Osteoblast (primary cell): ENCODE measurements at regions not wholly inside any gene's neighbourhood (a gene's known extent, or its start where the extent isn't known, plus 50 kb on each side); places are given as distances from the start of the nearest gene placed in this dataset.

Source experiments
- DNase-seq: peaks from one replicate; pipeline ENCODE4 v3.0.0; 2011; ENCODE audit warnings: low spot score, mixed read lengths; ENCODE audit not compliant: insufficient read length; ENCODE audit errors: missing footprints
- H2AFZ ChIP-seq: 2 replicates; pipeline ENCODE4 v1.6.0; 2011; ENCODE audit warnings: mild to moderate bottlenecking, low read length
- H3K27ac ChIP-seq: 2 replicates; pipeline ENCODE4 v1.5.1; 2011; ENCODE audit warnings: mild to moderate bottlenecking, low read depth, low read length, moderate library complexity
- H3K27me3 ChIP-seq: 2 replicates; pipeline ENCODE4 v1.6.0; 2012; ENCODE audit warnings: mild to moderate bottlenecking, control low read depth, inconsistent platforms, low read length, moderate library complexity; ENCODE audit not compliant: insufficient read depth
- H3K36me3 ChIP-seq: 2 replicates; pipeline ENCODE4 v1.5.1; 2011; ENCODE audit warnings: mild to moderate bottlenecking, low read length, control low read depth, moderate library complexity; ENCODE audit not compliant: insufficient read depth
- H3K4me1 ChIP-seq: 2 replicates; pipeline ENCODE4 v1.5.1; 2011; ENCODE audit warnings: mild to moderate bottlenecking, low read length, control low read depth, moderate library complexity; ENCODE audit not compliant: insufficient read depth
- H3K4me2 ChIP-seq: 2 replicates; pipeline ENCODE4 v1.6.0; 2011; ENCODE audit warnings: mild to moderate bottlenecking, low read length; ENCODE audit not compliant: insufficient read depth
- H3K4me3 ChIP-seq: fragments of 200-600 bp; sonication (generic); 3 replicates; pipeline ENCODE4 v1.5.1; 2012; ENCODE audit warnings: mild to moderate bottlenecking, low read length, inconsistent platforms; ENCODE audit not compliant: insufficient read depth
- H3K79me2 ChIP-seq: 2 replicates; pipeline ENCODE4 v1.6.0; 2012; ENCODE audit warnings: mild to moderate bottlenecking, low read length, control low read depth, inconsistent platforms; ENCODE audit not compliant: insufficient read depth
- H3K9me3 ChIP-seq: 2 replicates; pipeline ENCODE4 v1.5.1; 2011; ENCODE audit warnings: low read depth, low read length, control low read depth
- H4K20me1 ChIP-seq: 2 replicates; pipeline ENCODE4 v1.6.0; 2012; ENCODE audit warnings: mild to moderate bottlenecking, low read length, control low read depth; ENCODE audit not compliant: insufficient read depth
- TF ChIP-seq, protein P1 (sequence below): IDR thresholded peaks from 2 replicates; pipeline ENCODE4 v1.5.1; 2011; ENCODE audit warnings: mild to moderate bottlenecking, low read depth, low read length, moderate library complexity; ENCODE audit errors: extremely low read depth

DNA sequence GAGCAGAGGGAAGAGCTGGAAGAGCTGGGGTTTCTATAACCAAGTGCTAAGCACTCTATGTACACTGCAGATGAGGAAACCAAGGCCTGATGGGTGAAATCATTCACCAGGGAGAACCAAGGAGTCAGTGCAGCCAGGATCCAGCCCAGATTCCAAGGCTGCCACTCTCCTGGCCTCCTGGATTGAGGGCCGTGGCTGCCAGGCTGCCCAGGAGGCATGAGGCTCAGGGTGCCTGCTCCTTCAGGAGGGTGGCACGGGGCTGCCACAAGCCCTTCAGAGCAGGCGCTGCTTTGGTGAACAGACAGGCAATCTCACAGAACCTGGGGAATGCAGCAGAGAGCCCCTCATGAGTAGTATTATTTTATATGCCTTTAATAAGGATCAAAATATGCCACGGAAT is 293.7 kb upstream of the HDAC4 start:
- DNase-seq = peak; percentile 5
- Histone ChIP-seq H3K79me2 (no peaks in the 10 kb centered on the region), H3K4me3 (no peak overlapping the region), H3K4me2 (no peak overlapping the region), H3K9me3 (no peaks in the 10 kb centered on the region), H3K27ac (no peak overlapping the region), H3K36me3 (no peaks in the 10 kb centered on the region), H3K27me3 (no peaks in the 10 kb centered on the region), H2AFZ (no peak overlapping the region), H3K4me1 (no peaks in the 10 kb centered on the region), H4K20me1 (no peaks in the 10 kb centered on the region)
- TF ChIP-seq, protein P1, sequence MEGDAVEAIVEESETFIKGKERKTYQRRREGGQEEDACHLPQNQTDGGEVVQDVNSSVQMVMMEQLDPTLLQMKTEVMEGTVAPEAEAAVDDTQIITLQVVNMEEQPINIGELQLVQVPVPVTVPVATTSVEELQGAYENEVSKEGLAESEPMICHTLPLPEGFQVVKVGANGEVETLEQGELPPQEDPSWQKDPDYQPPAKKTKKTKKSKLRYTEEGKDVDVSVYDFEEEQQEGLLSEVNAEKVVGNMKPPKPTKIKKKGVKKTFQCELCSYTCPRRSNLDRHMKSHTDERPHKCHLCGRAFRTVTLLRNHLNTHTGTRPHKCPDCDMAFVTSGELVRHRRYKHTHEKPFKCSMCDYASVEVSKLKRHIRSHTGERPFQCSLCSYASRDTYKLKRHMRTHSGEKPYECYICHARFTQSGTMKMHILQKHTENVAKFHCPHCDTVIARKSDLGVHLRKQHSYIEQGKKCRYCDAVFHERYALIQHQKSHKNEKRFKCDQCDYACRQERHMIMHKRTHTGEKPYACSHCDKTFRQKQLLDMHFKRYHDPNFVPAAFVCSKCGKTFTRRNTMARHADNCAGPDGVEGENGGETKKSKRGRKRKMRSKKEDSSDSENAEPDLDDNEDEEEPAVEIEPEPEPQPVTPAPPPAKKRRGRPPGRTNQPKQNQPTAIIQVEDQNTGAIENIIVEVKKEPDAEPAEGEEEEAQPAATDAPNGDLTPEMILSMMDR = no peak

DNA sequence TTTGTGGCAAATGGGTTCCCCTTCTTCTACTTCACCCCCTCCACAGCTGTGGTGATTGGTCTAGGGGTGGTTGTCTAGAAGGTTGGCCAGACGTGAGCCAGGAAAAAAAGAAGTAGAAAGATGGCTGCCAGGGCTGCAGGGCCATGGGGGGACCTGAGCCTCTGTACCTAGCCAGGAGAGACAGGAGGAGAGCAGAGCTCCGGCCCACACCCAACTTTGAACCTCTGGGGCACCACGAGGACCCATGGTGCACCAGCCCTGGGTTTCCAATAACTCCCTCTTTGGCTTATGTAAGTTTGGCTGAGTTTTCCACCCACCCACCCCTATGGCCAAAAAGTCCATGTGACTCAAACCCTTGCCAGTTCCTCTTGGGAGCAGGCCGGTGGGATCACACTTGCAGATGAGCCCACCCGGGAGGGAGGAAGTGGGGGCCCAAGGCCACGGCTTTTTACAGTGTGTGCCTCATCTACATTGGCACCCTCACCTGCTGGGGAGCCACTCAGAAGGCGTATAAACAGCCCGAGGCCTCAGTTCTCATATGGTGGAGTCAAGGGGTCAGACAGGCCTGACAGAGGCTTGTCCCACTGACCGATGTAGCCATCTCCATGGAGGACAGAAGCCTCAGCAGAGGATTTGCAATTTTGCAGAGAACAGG is 293.1 kb upstream of the HDAC4 start:
- H3K36me3 ChIP-seq = no peaks in the 10 kb centered on the region
- H3K4me3 ChIP-seq = no peak overlapping the region
- H3K4me1 ChIP-seq = no peaks in the 10 kb centered on the region
- no peaks in the 10 kb centered on the region for H4K20me1 ChIP-seq
- no peaks in the 10 kb centered on the region for H3K27me3 ChIP-seq
- TF ChIP-seq, protein P1 = no peak
- DNase-seq = peak; percentile 39
- no peak overlapping the region for H3K4me2 ChIP-seq
- no peak overlapping the region for H3K27ac ChIP-seq
- no peak overlapping the region for H2AFZ ChIP-seq
- no peaks in the 10 kb centered on the region for H3K9me3 ChIP-seq
- no peaks in the 10 kb centered on the region for H3K79me2 ChIP-seq

DNA sequence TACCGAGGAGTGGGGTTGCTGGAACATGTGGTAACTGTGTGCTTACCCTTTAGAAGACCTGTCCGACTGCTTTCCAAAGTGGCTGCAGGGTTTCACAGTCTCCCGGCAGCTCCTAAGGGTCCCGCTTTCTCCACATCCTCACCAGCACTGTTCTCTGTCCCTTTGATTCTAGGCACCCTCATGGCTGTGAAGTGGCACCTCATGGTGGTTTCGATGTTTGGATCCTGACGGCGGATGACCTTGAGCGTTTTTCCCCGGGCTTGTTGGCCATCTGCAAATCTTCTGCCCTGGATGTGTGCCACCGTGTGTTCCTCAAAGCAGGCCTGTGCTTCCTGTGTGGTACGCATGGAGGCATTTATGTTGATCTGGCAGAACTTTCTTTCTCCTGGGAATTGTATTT is 292.5 kb upstream of the HDAC4 start:
- H3K36me3 ChIP-seq = no peaks in the 10 kb centered on the region
- no peak for DNase-seq
- no peak overlapping the region for H2AFZ ChIP-seq
- no peaks in the 10 kb centered on the region for H3K9me3 ChIP-seq
- no peaks in the 10 kb centered on the region for H3K4me1 ChIP-seq
- H3K27me3 ChIP-seq = no peaks in the 10 kb centered on the region
- H3K27ac ChIP-seq = no peak overlapping the region
- H3K4me3 ChIP-seq = no peak overlapping the region
- no peaks in the 10 kb centered on the region for H3K79me2 ChIP-seq
- H4K20me1 ChIP-seq = no peaks in the 10 kb centered on the region
- H3K4me2 ChIP-seq = no peak overlapping the region
- TF ChIP-seq, protein P1 = no peak

DNA sequence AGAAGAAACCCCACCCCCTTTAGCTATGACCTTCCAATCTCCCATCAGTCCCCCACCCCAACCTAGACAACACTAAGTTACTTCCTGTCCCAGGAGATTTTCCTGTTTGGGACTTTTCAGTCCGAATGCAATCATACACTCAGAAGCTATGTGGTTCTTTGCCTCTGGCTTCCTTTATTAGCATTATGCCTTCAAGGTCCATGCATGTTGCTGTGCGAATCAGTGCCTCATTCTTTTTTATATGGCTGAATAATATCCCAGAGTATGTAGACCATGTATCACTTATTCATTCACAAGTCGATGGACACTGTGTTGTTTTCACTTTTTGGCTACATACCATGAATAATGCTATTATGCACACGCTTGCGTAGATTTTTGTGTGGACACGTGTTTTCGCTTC is 292.1 kb upstream of the HDAC4 start:
- H3K9me3 ChIP-seq = no peaks in the 10 kb centered on the region
- TF ChIP-seq, protein P1 = no peak
- no peak overlapping the region for H3K4me3 ChIP-seq
- no peaks in the 10 kb centered on the region for H4K20me1 ChIP-seq
- no peak for DNase-seq
- no peaks in the 10 kb centered on the region for H3K79me2 ChIP-seq
- no peak overlapping the region for H3K27ac ChIP-seq
- H3K36me3 ChIP-seq = no peaks in the 10 kb centered on the region
- H2AFZ ChIP-seq = no peak overlapping the region
- H3K4me1 ChIP-seq = no peaks in the 10 kb centered on the region
- no peak overlapping the region for H3K4me2 ChIP-seq
- H3K27me3 ChIP-seq = no peaks in the 10 kb centered on the region
